ENCODE measurements at regions not wholly inside any gene's neighbourhood (a gene's known extent, or its start where the extent isn't known, plus 50 kb on each side); places are given as distances from the start of the nearest gene placed in this dataset.

DNA sequence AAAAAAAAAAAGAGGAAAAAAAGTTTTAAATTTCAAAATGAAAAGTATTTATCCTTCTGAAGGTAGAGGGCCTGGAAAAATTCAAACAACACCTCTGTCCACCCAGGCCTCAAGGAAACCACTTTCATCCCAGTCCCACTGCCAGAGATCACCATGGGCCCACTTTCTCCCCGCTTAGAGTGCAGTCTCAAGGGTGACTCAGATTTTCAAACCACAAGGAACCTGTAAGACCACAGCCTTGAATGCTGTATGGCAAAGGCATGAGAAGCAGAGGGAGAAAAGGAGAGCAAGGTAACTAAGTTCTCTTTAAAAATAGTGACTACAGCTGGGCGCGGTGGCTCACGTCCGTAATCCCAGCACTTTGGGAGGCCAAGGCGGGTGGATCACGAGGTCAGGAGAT lies 87.9 kb upstream of the PACRGL start:
- TF ChIP-seq NPAS2 (CRISPR knock-in tag; IDR thresholded peaks at IDR 0.05; ENCODE audit: borderline replicate concordance) (no peak), ZNF446 (CRISPR knock-in tag; IDR thresholded peaks at IDR 0.05) (no peak)
- TF ChIP-seq, protein P1, sequence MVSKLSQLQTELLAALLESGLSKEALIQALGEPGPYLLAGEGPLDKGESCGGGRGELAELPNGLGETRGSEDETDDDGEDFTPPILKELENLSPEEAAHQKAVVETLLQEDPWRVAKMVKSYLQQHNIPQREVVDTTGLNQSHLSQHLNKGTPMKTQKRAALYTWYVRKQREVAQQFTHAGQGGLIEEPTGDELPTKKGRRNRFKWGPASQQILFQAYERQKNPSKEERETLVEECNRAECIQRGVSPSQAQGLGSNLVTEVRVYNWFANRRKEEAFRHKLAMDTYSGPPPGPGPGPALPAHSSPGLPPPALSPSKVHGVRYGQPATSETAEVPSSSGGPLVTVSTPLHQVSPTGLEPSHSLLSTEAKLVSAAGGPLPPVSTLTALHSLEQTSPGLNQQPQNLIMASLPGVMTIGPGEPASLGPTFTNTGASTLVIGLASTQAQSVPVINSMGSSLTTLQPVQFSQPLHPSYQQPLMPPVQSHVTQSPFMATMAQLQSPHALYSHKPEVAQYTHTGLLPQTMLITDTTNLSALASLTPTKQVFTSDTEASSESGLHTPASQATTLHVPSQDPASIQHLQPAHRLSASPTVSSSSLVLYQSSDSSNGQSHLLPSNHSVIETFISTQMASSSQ (IDR thresholded peaks at IDR 0.05; ENCODE audit: low read depth): no peak
- TF ChIP-seq, protein P1 (CRISPR knock-in tag; IDR thresholded peaks at IDR 0.05; ENCODE audit: borderline replicate concordance): no peak
- TF ChIP-seq, protein P2, sequence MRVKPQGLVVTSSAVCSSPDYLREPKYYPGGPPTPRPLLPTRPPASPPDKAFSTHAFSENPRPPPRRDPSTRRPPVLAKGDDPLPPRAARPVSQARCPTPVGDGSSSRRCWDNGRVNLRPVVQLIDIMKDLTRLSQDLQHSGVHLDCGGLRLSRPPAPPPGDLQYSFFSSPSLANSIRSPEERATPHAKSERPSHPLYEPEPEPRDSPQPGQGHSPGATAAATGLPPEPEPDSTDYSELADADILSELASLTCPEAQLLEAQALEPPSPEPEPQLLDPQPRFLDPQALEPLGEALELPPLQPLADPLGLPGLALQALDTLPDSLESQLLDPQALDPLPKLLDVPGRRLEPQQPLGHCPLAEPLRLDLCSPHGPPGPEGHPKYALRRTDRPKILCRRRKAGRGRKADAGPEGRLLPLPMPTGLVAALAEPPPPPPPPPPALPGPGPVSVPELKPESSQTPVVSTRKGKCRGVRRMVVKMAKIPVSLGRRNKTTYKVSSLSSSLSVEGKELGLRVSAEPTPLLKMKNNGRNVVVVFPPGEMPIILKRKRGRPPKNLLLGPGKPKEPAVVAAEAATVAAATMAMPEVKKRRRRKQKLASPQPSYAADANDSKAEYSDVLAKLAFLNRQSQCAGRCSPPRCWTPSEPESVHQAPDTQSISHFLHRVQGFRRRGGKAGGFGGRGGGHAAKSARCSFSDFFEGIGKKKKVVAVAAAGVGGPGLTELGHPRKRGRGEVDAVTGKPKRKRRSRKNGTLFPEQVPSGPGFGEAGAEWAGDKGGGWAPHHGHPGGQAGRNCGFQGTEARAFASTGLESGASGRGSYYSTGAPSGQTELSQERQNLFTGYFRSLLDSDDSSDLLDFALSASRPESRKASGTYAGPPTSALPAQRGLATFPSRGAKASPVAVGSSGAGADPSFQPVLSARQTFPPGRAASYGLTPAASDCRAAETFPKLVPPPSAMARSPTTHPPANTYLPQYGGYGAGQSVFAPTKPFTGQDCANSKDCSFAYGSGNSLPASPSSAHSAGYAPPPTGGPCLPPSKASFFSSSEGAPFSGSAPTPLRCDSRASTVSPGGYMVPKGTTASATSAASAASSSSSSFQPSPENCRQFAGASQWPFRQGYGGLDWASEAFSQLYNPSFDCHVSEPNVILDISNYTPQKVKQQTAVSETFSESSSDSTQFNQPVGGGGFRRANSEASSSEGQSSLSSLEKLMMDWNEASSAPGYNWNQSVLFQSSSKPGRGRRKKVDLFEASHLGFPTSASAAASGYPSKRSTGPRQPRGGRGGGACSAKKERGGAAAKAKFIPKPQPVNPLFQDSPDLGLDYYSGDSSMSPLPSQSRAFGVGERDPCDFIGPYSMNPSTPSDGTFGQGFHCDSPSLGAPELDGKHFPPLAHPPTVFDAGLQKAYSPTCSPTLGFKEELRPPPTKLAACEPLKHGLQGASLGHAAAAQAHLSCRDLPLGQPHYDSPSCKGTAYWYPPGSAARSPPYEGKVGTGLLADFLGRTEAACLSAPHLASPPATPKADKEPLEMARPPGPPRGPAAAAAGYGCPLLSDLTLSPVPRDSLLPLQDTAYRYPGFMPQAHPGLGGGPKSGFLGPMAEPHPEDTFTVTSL (CRISPR knock-in tag; IDR thresholded peaks at IDR 0.05; ENCODE audit: borderline replicate concordance): no peak
- WGBS (ENCODE audit: low lambda C conversion rate): 57% methylated on average over 7 of the region's 7 CpGs
- no peak overlapping the region for H2AFZ ChIP-seq (ENCODE audit: low read length)
- ChIA-PET POLR2A (no interaction called here), CTCF (ENCODE audit: low intra/inter-chr PET ratio, low total read pairs) (no interaction called here)
- in situ Hi-C loops (cut with HindIII; ENCODE audit: extremely low pct_ligation_motif_present, low pct_unique_long_range_greater_than_20kb) (no loop called here), intact Hi-C loops (cut with micrococcal nuclease; ENCODE audit: unreplicated experiment) (no loop called here)
- no peak for ATAC-seq
- no peaks in the 10 kb centered on the region for H3K79me2 ChIP-seq (ENCODE audit: insufficient read depth, low read length)
- no peaks in the 10 kb centered on the region for H3K36me3 ChIP-seq (replicated peaks in 1 of 2; ENCODE audit: control insufficient read depth in 1 of 2, insufficient read depth in 2 of 2, low read length in 2 of 2)
- FAIRE-seq: no peak
- BruUV-seq (replicated peaks): no TSS peak
- no peaks in the 10 kb centered on the region for H3K9me3 ChIP-seq (ENCODE audit: low read length)
- DNase-seq (ENCODE audit: low spot score): no peak
- H3K4me3 ChIP-seq (replicated peaks in 1 of 3; ENCODE audit: insufficient read depth in 1 of 3, low read depth in 2 of 3, low read length in 3 of 3): no peak overlapping the region
- H3K27me3 ChIP-seq (ENCODE audit: control insufficient read depth in 1 of 2, insufficient read depth in 2 of 2, low read length in 2 of 2): no peaks in the 10 kb centered on the region
- no peak overlapping the region for H3K27ac ChIP-seq (ENCODE audit: extremely low read length, insufficient read depth, low read length)
- H3K4me2 ChIP-seq (ENCODE audit: low read depth, low read length): no peak overlapping the region
- no peaks in the 10 kb centered on the region for H3K4me1 ChIP-seq (ENCODE audit: insufficient read depth, low read length)
- H4K20me1 ChIP-seq (ENCODE audit: insufficient read depth, low read length): no peaks in the 10 kb centered on the region
- H3K9ac ChIP-seq (ENCODE audit: insufficient read depth, low read depth, low read length): no peak overlapping the region
